ENCODE measurements at regions not wholly inside any gene's neighbourhood (a gene's known extent, or its start where the extent isn't known, plus 50 kb on each side); places are given as distances from the start of the nearest gene placed in this dataset.
"Not testable (repeated sequence)": the region's sequence is repeated elsewhere in the genome, so short reads cannot be mapped to it uniquely, and the experiment has no call there.

- no peak for DNase-seq
Measured at GRCh38 chr1:60886090-60886489, 196.3 kb upstream of the NFIA start.

GRCh38 chr1:60880202-60880601 is 202.2 kb upstream of the NFIA start:
- DNase-seq = no peak

- DNase-seq = no peak
Measured at GRCh38 chr1:60878323-60878722, 204.0 kb upstream of the NFIA start.

DNA sequence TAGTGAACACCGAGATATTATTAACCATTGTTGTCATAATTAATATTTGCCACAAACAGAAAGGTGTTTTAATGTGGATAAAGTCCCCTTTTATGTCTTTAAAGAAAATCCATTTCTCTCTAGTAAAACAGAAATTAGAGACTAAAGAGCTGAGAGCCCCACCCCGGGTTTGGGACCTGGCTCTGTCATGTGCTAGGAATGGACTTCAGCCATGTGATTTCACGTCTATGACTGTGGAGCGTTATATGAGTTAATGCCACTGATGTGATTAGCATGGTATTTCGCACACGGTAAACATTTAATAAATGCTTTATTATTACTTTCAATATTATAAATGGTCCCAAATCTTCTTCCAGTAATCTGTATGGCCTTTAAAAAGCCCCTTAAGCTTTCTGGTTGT is 205.0 kb upstream of the NFIA start:
- no peak for DNase-seq

DNA sequence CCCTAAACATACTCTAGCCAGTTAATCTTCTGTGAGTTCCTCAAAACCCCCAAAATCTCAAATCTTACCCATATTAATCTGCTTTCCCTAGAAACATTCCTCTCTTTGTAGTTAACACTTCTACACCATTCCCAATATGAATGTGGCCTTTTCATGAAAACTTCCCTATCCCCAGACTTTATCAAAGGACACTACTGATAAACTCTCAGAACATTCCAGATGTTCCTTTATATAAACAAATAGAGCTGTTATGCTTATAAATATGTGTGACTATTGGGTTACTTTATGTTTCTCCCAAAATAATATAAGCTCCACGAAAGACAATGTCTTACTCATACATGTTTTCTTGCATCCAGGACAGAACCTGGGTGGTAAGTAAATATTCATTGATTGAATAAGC is 205.4 kb upstream of the NFIA start:
- no peak for DNase-seq

DNA sequence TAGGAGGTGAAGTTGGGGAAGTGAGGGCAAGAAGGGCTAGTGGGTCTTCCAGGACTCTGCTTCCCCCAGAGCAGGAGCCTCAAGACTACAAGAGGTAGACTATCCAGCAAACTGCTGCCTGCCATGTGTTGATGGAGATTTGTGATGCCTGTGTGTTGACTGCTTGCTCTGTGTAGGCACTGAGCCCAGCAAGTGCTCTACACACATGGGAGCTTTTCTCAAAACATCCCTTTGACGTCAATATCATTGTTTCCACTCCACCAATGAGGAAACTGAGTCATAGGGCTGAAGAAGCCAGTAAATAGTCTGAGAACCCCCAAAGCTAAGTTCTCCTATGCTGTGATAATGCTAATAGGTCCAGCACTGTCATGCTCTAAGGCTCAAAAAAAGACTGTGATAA is 207.2 kb upstream of the NFIA start:
- no peak for DNase-seq

DNA sequence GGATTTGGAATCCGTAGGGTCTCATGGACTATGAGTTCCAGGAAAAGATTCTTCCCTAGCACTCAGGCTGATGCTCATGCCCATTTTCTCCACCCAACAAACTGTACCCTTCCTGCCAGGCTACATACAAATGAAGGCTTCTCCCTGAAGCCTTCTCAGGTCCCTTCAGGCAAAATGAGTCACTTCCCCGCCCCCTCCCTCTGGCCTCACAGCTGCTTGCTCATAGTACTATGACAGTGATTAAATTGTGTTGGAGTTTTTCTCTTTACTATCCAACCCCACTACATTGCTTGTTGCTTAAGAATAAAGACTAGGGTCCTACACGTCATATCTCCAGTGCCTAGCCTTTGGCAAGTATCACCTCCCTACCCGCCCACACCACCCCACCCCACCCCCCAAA is 207.6 kb upstream of the NFIA start:
- no peak for DNase-seq

DNA sequence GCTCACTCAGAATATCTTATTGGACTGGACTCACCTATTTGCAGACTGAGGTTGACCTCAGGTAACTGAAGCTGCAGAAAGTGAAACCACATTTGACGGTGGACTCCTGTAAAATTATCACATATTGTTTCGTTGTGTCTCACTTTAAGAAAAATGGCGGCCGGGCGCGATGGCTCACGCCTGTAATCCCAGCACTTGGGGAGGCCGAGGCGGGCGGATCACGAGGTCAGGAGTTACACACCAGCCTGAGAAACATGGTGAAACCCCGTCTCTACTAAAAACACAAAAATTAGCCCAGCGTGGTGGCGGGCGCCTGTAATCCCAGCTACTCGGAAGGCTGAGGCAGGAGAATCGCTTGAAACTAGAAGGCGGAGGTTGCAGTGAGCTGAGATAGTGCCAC is 209.0 kb upstream of the NFIA start:
- not testable (repeated sequence) for DNase-seq

DNA sequence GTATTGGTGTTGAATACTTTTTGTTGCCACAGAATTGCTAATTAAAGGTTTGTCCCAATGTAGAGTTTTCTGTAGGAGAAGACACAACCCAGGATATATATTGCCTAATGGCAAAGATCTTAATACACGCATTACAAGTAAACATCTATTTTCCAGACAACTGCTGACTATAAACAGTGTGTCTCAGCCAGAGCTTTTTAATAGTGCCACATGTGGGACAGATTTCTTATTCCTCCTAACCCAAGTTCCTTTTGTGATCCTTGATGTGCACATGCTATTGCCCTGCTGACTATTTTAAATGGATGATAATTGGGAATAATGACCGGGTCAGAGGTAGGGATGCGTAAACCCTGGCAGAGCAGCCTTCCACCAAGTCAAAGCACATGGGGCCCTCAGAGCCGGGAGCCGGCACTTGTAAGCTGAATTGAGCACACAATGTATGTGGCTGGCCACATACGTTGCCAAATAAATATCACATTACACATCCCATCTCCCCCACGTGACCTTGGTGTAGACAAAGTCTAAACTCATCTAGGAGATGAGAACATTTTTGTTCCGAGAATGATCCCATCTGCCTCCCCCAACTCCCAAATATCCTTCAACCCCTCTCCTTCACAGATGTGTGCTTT is 209.8 kb upstream of the NFIA start:
- no peak for DNase-seq

GRCh38 chr1:60870269-60870865 is 212.0 kb upstream of the NFIA start:
- DNase-seq = no peak

- DNase-seq = no peak
Measured at GRCh38 chr1:60868901-60869663, 213.3 kb upstream of the NFIA start.

GRCh38 chr1:60867782-60868181 is 214.6 kb upstream of the NFIA start:
- no peak for DNase-seq

- no peak for DNase-seq
Measured at GRCh38 chr1:60866917-60867531, 215.3 kb upstream of the NFIA start.

DNA sequence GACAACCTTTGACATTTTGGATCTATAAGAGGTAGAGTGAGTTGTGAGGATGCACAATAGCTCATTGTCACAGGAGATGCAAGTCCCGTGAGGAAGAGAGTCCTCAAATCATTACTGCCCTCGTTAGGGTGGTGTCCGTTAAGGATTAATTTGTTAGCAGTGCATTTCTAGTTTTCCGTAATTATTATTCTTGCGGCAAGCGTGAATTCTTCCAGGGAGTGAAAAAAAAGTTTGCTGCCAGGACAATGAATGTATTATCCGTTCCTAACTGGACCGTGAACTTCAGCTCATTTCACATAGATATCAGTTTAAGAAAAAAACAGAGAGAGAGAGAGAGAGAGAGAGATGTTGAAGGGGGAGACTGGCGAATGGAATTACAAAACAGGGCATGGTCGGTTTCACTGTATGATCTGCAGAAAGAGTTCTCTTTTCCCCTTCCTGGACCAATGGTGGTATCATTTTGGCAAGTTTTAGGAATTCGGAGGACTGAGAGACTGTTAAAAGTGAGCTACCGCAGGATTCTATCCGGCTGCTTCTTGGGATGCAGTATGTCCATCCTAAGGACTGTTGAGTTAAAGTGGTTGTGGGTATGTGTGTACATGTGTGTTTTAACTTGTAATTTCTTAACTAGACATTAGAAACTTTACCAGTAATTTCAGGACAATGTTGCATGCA is 216.0 kb upstream of the NFIA start:
- DNase-seq = no peak

GRCh38 chr1:60865166-60865565 is 217.2 kb upstream of the NFIA start:
- no peak for DNase-seq

DNA sequence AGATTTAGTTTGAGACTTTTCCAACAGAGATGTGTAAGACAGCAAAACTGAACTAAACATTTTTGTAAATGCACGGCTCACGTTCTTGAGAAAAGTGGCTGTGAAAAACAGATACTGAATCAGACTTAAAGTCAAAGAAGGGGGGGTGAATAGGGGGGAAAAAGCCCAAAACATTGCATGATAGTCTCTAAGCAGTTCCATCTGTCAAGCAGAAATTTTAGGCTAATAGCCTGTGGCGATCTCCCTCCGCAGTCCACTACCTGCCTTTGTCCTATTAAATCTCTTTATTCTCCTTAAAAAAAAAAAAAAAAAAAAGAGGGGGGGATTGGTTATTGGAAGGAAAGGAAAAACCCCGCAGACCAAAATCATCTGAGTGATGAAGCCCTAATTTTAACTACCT is 217.6 kb upstream of the NFIA start:
- DNase-seq = no peak

GRCh38 chr1:60863131-60863530 is 219.2 kb upstream of the NFIA start:
- DNase-seq = no peak

DNA sequence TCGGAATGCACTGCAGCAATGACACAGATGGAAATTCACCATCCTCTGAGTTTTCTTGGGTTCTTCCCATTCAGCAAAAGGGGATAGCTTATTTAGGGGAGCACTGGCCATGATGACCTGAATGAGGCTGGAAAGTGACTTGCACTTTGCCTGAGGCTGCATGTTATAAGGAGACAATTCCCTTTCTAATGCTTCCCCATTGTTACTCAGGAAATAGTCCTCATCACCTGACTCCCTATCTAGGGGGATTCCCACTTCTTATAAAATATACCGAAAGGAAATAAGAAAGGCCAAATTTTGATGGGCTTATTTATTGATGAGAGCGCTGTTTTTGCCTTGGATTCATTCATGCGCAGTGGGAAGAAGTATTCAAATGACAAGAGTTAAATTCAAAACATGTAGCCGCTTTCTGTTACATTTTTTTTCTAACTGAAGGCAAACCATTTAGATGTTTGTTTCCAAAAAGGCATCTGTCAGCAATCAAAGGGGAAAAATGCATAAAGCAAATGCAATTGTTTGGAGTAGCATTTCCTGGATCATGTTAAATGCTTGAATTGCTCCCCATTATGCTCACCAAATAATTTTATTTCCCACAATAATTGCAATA is 220.3 kb upstream of the NFIA start:
- no peak for DNase-seq

- no peak for DNase-seq
Measured at GRCh38 chr1:60859111-60859510, 223.2 kb upstream of the NFIA start.

DNA sequence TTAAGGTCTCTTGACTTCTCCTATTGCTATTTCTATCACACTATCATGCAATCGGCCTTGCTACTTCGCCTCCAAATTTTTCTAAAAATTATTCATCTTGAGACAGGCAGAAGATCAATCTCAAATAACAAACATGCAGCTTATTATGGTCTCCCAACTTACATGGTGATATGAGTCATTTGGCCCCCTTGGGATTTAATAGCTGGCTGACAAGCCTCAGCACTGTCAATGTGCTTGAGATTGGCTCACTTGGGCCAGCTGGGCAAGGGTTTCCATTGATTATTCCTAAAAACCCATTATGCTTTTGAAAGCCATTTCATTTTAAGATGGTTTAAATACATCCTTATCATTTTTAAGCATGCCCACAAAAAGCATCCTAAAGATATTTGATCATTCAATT is 224.5 kb upstream of the NFIA start:
- no peak for DNase-seq

- DNase-seq = no peak
Measured at GRCh38 chr1:60850084-60850483, 232.3 kb upstream of the NFIA start.

- no peak for DNase-seq
Measured at GRCh38 chr1:60849401-60849800, 233.0 kb upstream of the NFIA start.

GRCh38 chr1:60848583-60849188 is 233.7 kb upstream of the NFIA start:
- DNase-seq = no peak

Data from activated CD4-positive, alpha-beta T cell treated with anti-CD3 and anti-CD28 coated beads, Interleukin-2, amount 50 U/mL, for 4 hours (primary cell).